Vagina (tissue), 2 donors: ENCODE measurements at regions not wholly inside any gene's neighbourhood (a gene's known extent, or its start where the extent isn't known, plus 50 kb on each side); places are given as distances from the start of the nearest gene placed in this dataset.

Experiments
- DNase-seq, 2 donors: peaks; one replicate each; pipeline ENCODE4 v3.0.0-alpha.2; 2017; ENCODE audit errors: extremely low spot score in 2 of 2
- H3K27ac ChIP-seq: fragments of 200-600 bp; sonication (generic); one replicate; pipeline ENCODE4 v1.5.1; 2019
- H3K27me3 ChIP-seq: fragments of 200-600 bp; sonication (generic); one replicate; pipeline ENCODE4 v1.5.1; 2019
- H3K36me3 ChIP-seq, 2 donors: fragments of 200-600 bp; sonication (generic); one replicate each; pipeline ENCODE4 v1.5.1; 2017 to 2019
- H3K4me1 ChIP-seq: fragments of 200-600 bp; sonication (generic); one replicate; pipeline ENCODE4 v1.5.1; 2019
- H3K4me3 ChIP-seq, 2 donors: fragments of 200-600 bp; sonication (generic); 1 replicate in 1 of 2; 2 replicates in 1 of 2; pipeline ENCODE4 v1.5.1; 2016 to 2019
- H3K9me3 ChIP-seq: fragments of 200-600 bp; sonication (generic); one replicate; pipeline ENCODE4 v1.5.1; 2019
- POLR2A ChIP-seq, 2 donors: fragments of 450-650 bp; IDR thresholded peaks; one replicate each; pipeline ENCODE4 v1.6.1; 2017; ENCODE audit warnings: antibody characterized with exemption in 2 of 2, mild to moderate bottlenecking in 2 of 2, moderate library complexity in 2 of 2
- POLR2AphosphoS5 ChIP-seq, 2 donors: sonication (generic); formaldehyde crosslinking; IDR thresholded peaks; one replicate each; pipeline ENCODE4 v1.9.0; 2017; ENCODE audit warnings: antibody characterized with exemption in 2 of 2, mild to moderate bottlenecking in 2 of 2, low read depth in 1 of 2; ENCODE audit not compliant: insufficient read depth in 1 of 2
- intact Hi-C: fragments of 100-400 bp; cut with DNase I; formaldehyde crosslinking; loops from one replicate; pipeline ENCODE4 v1.15.1; 2023
- TF ChIP-seq, protein P1 (sequence below), 3 experiments: fragments of 450-650 bp in 2 of 3; fragments of 200-600 bp in 1 of 3; sonication (generic) in 1 of 3; IDR thresholded peaks; one replicate each; pipeline ENCODE4 v1.5.1; 2017 to 2019; ENCODE audit warnings: antibody characterized with exemption in 3 of 3, mild to moderate bottlenecking in 2 of 3, moderate library complexity in 2 of 3

DNA sequence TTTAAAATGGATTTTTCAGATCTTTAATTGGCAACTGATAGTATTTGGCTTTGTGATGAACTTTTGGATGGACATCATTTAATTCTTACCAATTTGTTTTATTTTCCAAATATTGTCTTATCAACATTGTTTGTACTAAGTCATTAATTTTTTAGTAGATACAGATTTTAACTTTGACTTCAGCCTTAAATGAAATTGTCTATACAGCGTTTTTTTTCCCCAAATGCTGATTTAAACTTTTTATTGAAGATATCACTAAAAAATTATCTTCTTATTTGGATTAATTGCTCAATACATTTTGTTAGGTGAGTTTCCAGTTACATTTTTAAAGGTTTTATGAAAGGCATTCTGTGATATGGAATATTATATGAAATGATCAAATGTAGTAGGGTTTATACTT lies 123.6 kb upstream of the MMS22L start:
- H3K9me3 ChIP-seq, result no peaks in the 10 kb centered on the region
- no peaks in the 10 kb centered on the region for H3K27me3 ChIP-seq
- H3K27ac ChIP-seq, result no peak overlapping the region
- no peak for TF ChIP-seq POLR2AphosphoS5 (IDR thresholded peaks at IDR 0.05; ENCODE audit: insufficient read depth in 1 of 2, low read depth in 1 of 2)
- no peak for TF ChIP-seq POLR2A (IDR thresholded peaks at IDR 0.05)
- TF ChIP-seq, protein P1, sequence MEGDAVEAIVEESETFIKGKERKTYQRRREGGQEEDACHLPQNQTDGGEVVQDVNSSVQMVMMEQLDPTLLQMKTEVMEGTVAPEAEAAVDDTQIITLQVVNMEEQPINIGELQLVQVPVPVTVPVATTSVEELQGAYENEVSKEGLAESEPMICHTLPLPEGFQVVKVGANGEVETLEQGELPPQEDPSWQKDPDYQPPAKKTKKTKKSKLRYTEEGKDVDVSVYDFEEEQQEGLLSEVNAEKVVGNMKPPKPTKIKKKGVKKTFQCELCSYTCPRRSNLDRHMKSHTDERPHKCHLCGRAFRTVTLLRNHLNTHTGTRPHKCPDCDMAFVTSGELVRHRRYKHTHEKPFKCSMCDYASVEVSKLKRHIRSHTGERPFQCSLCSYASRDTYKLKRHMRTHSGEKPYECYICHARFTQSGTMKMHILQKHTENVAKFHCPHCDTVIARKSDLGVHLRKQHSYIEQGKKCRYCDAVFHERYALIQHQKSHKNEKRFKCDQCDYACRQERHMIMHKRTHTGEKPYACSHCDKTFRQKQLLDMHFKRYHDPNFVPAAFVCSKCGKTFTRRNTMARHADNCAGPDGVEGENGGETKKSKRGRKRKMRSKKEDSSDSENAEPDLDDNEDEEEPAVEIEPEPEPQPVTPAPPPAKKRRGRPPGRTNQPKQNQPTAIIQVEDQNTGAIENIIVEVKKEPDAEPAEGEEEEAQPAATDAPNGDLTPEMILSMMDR (IDR thresholded peaks at IDR 0.05), result no peak
- no peaks in the 10 kb centered on the region for H3K4me1 ChIP-seq
- DNase-seq, result no peak
- intact Hi-C loops, result no loop called here
- H3K36me3 ChIP-seq, result no peaks in the 10 kb centered on the region
- H3K4me3 ChIP-seq, result no peak overlapping the region

DNA sequence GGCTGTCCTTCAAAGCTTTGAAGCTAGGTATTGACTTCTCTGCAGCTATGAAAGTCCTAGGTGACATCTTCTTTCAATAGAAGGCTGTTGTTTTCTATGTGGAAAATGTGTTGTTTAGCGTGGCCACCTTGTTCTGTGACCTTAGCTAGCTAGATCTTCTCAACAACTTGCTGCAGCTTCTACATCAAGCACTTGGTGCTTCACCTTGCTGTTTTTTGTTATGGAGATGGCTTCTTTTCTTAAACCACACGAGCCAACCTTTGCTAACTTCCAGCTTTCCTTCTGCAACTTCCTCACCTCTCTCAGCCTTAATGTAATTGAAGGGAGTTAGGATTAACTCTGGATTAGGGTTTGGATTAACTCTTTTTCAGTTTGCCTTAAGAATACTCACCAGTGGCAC lies 128.6 kb upstream of the MMS22L start:
- Histone ChIP-seq H3K4me3 (no peak overlapping the region), H3K36me3 (no peaks in the 10 kb centered on the region), H3K4me1 (no peaks in the 10 kb centered on the region), H3K9me3 (no peaks in the 10 kb centered on the region), H3K27ac (no peak overlapping the region), H3K27me3 (no peaks in the 10 kb centered on the region)
- TF ChIP-seq POLR2A (IDR thresholded peaks at IDR 0.05) (no peak), POLR2AphosphoS5 (IDR thresholded peaks at IDR 0.05; ENCODE audit: insufficient read depth in 1 of 2, low read depth in 1 of 2) (no peak)
- TF ChIP-seq, protein P1 (IDR thresholded peaks at IDR 0.05), result no peak
- DNase-seq, result no peak
- intact Hi-C loops, result no loop called here

DNA sequence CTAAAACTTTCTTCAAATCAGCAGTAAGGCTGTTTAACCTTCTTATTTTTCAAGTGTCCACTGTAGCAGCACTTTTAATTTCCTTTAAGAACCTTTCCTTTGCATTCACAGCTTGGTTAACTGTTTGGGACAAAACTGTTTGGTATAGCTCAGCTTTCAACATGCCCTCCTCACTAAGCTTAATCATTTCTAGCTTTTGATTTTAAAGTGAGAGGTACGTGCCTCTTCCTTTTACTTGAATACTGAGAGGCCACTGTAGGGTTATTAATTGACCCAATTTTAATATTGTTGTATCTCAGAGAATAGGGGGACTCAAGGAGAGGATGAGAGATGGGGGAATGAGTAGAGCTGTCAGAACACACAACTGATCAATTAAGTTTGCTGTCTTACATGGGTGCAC lies 129.5 kb upstream of the MMS22L start:
- TF ChIP-seq, protein P1 (IDR thresholded peaks at IDR 0.05), result no peak
- TF ChIP-seq POLR2AphosphoS5 (IDR thresholded peaks at IDR 0.05; ENCODE audit: insufficient read depth in 1 of 2, low read depth in 1 of 2), result no peak

GRCh38 chr6:97422171-97422570 lies 139.2 kb upstream of the MMS22L start:
- no peak overlapping the region for H3K4me3 ChIP-seq
- TF ChIP-seq POLR2A (IDR thresholded peaks at IDR 0.05) (no peak), POLR2AphosphoS5 (IDR thresholded peaks at IDR 0.05; ENCODE audit: insufficient read depth in 1 of 2, low read depth in 1 of 2) (no peak)
- TF ChIP-seq, protein P1 (IDR thresholded peaks at IDR 0.05), result no peak
- H3K27me3 ChIP-seq, result no peaks in the 10 kb centered on the region
- intact Hi-C loops, result no loop called here
- H3K4me1 ChIP-seq, result no peaks in the 10 kb centered on the region
- H3K36me3 ChIP-seq, result no peaks in the 10 kb centered on the region
- no peak for DNase-seq
- no peak overlapping the region for H3K27ac ChIP-seq
- no peaks in the 10 kb centered on the region for H3K9me3 ChIP-seq

More for the DNA sequence above, 129.5 kb upstream of the MMS22L start:
- Histone ChIP-seq H3K27me3 (no peaks in the 10 kb centered on the region), H3K27ac (no peak overlapping the region), H3K9me3 (no peaks in the 10 kb centered on the region), H3K4me1 (no peaks in the 10 kb centered on the region), H3K4me3 (no peak overlapping the region), H3K36me3 (no peaks in the 10 kb centered on the region)
- intact Hi-C loops, result no loop called here
- DNase-seq, result no peak

DNA sequence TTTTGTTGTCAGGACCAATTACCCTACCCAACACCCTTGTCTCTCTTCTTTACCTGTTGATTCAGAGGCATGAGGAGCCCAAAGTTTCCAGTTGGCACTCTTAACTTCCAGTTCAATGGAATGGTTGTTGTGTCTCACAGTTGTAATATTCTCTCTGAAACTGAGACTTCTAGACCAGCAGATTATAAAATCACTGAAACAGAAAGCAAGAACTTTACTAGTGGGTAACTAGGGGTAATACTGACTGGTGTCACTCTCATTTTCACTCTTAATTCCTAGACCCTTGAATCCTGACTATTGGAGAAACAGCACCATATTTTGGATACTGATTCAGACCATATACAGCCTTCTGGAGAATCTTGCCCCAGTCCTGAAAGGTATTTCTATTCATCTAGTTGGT lies 140.2 kb upstream of the MMS22L start:
- TF ChIP-seq, protein P1 (IDR thresholded peaks at IDR 0.05), result no peak
- TF ChIP-seq POLR2A (IDR thresholded peaks at IDR 0.05), result no peak
- Histone ChIP-seq H3K27me3 (no peaks in the 10 kb centered on the region), H3K4me3 (no peak overlapping the region), H3K4me1 (no peaks in the 10 kb centered on the region), H3K36me3 (no peaks in the 10 kb centered on the region), H3K9me3 (no peaks in the 10 kb centered on the region), H3K27ac (no peak overlapping the region)
- intact Hi-C loops, result no loop called here
- no peak for DNase-seq
